ENCODE measurements at regions not wholly inside any gene's neighbourhood (a gene's known extent, or its start where the extent isn't known, plus 50 kb on each side); places are given as distances from the start of the nearest gene placed in this dataset.

- Histone ChIP-seq H3K4me3 (no peak overlapping the region), H3K27me3 (no peaks in the 10 kb centered on the region), H3K27ac (replicated peaks in 1 of 4) (peak overlapping the region; percentile 35 to 76 (median 70)), H3K9me3 (no peaks in the 10 kb centered on the region), H3K4me1 (peaks cover 0 to 54% (median 37%) of the 10 kb centered on the region in 4 donors), H3K36me3 (no peaks in the 10 kb centered on the region)
- DNase-seq (ENCODE audit: extremely low spot score) = no peak
- intact Hi-C loops (cut with DNase I) = loop anchor here (5.0 kb wide), 1 partner anchor 80 kb away; the partner anchor contains the start of gene FBXL7
- 30% methylated on average over 4 of the region's 4 CpGs for WGBS
- TF ChIP-seq POLR2AphosphoS5 (IDR thresholded peaks at IDR 0.05) (peak; percentile 12 to 64), EP300 (IDR thresholded peaks at IDR 0.05) (no peak)
Observed at GRCh38 chr5:15421921-15422412, 78.0 kb upstream of the FBXL7 start.

- no peak overlapping the region for H3K4me3 ChIP-seq
- no peaks in the 10 kb centered on the region for H3K36me3 ChIP-seq
- intact Hi-C loops (cut with DNase I) = loop anchor here (5.0 kb wide), 1 partner anchor 81 kb away; the partner anchor contains the start of gene FBXL7
- H3K4me1 ChIP-seq = peaks cover 0 to 49% (median 34%) of the 10 kb centered on the region in 4 donors
- WGBS = 73% methylated on average over 3 of the region's 3 CpGs
- TF ChIP-seq POLR2AphosphoS5 (IDR thresholded peaks at IDR 0.05) = no peak
- TF ChIP-seq POLR2A (IDR thresholded peaks at IDR 0.05; ENCODE audit: low read depth) = no peak
- TF ChIP-seq, protein P1, sequence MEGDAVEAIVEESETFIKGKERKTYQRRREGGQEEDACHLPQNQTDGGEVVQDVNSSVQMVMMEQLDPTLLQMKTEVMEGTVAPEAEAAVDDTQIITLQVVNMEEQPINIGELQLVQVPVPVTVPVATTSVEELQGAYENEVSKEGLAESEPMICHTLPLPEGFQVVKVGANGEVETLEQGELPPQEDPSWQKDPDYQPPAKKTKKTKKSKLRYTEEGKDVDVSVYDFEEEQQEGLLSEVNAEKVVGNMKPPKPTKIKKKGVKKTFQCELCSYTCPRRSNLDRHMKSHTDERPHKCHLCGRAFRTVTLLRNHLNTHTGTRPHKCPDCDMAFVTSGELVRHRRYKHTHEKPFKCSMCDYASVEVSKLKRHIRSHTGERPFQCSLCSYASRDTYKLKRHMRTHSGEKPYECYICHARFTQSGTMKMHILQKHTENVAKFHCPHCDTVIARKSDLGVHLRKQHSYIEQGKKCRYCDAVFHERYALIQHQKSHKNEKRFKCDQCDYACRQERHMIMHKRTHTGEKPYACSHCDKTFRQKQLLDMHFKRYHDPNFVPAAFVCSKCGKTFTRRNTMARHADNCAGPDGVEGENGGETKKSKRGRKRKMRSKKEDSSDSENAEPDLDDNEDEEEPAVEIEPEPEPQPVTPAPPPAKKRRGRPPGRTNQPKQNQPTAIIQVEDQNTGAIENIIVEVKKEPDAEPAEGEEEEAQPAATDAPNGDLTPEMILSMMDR (IDR thresholded peaks at IDR 0.05) = no peak
- TF ChIP-seq EP300 (IDR thresholded peaks at IDR 0.05) = no peak
- H3K9me3 ChIP-seq = no peaks in the 10 kb centered on the region
- DNase-seq (ENCODE audit: extremely low spot score) = no peak
- no peaks in the 10 kb centered on the region for H3K27me3 ChIP-seq
- peak overlapping the region; percentile 22 to 76 (median 70) for H3K27ac ChIP-seq (replicated peaks in 1 of 4)
Observed at GRCh38 chr5:15421381-15421780, 78.6 kb upstream of the FBXL7 start.

DNA sequence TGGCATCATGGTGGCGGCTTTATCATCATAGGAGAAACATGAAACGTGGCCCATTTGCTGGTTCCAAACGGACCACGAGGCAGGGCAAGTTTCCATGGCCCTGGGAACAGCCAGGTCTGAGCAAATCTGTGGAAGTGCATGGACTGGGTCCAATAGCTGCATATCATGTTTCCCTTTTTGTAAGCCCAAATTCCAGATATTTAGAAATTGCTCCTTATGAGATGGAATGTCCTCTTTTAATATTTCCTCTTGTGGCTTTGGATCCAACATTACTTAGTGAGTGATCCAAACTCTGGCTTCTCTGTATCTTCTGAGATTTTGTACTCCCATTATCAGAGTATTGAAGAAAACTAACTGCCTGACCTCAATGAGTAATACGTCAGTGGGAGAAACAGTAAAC is 79.8 kb upstream of the FBXL7 start:
- no peak for TF ChIP-seq EP300 (IDR thresholded peaks at IDR 0.05)
- TF ChIP-seq POLR2A (IDR thresholded peaks at IDR 0.05; ENCODE audit: low read depth) = no peak
- TF ChIP-seq POLR2AphosphoS5 (IDR thresholded peaks at IDR 0.05) = no peak
- TF ChIP-seq, protein P1 (IDR thresholded peaks at IDR 0.05) = no peak
- H3K4me3 ChIP-seq = no peak overlapping the region
- H3K27ac ChIP-seq (replicated peaks in 1 of 4) = peak overlapping the region in 2 of 4 donors; percentile 7 to 38
- no peak for DNase-seq (ENCODE audit: extremely low spot score)
- H3K4me1 ChIP-seq = peaks cover 0 to 38% (median 27%) of the 10 kb centered on the region in 4 donors
- 53% methylated on average over 5 of the region's 5 CpGs for WGBS
- intact Hi-C loops (cut with DNase I) = loop anchor here (5.0 kb wide), 1 partner anchor 82 kb away; the partner anchor contains the start of gene FBXL7
- H3K36me3 ChIP-seq = no peaks in the 10 kb centered on the region
- no peaks in the 10 kb centered on the region for H3K27me3 ChIP-seq
- no peaks in the 10 kb centered on the region for H3K9me3 ChIP-seq

DNA sequence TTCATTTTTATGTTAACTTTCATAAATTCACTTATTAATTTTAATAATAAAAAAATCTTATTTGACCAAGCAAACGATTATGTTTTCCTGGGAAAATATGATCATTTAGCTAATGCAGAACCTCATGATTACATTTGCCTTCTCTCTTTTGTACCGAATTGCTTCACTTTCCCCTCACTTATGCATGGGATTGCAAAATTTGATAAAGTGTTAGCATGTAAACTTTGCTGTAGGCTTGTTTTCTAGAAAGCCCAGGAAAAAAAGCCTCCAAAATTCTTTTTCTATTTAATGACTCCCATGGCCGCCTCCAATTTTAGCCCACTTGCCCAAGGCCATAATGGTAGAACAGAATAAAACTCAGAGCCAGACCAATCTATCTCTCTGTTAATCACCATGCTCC is 82.8 kb upstream of the FBXL7 start:
- 91% methylated on average over 3 of the region's 3 CpGs for WGBS
- TF ChIP-seq POLR2AphosphoS5 (IDR thresholded peaks at IDR 0.05) (no peak), POLR2A (IDR thresholded peaks at IDR 0.05; ENCODE audit: low read depth) (no peak), EP300 (IDR thresholded peaks at IDR 0.05) (no peak)
- TF ChIP-seq, protein P1 (IDR thresholded peaks at IDR 0.05) = no peak
- H3K36me3 ChIP-seq = no peaks in the 10 kb centered on the region
- H3K27ac ChIP-seq (replicated peaks in 1 of 4) = no peak overlapping the region
- DNase-seq (ENCODE audit: extremely low spot score) = no peak
- peaks cover 0 to 25% (median 16%) of the 10 kb centered on the region in 4 donors for H3K4me1 ChIP-seq
- no peak overlapping the region for H3K4me3 ChIP-seq
- no peaks in the 10 kb centered on the region for H3K9me3 ChIP-seq
- H3K27me3 ChIP-seq = no peaks in the 10 kb centered on the region
- intact Hi-C loops (cut with DNase I) = no loop called here

- H3K27ac ChIP-seq (replicated peaks in 1 of 4) = no peak overlapping the region
- no peaks in the 10 kb centered on the region for H3K36me3 ChIP-seq
- H3K9me3 ChIP-seq = peaks cover 0 to 17% (median 13%) of the 10 kb centered on the region in 4 donors
- no peak overlapping the region for H3K4me3 ChIP-seq
- no peak for TF ChIP-seq EP300 (IDR thresholded peaks at IDR 0.05)
- TF ChIP-seq, protein P1 (IDR thresholded peaks at IDR 0.05) = no peak
- DNase-seq (ENCODE audit: extremely low spot score) = no peak
- intact Hi-C loops (cut with DNase I) = no loop called here
- H3K4me1 ChIP-seq = no peaks in the 10 kb centered on the region
- 94% methylated on average over 1 of the region's 1 CpG for WGBS
- no peaks in the 10 kb centered on the region for H3K27me3 ChIP-seq
Observed at GRCh38 chr5:15406478-15406877, 93.5 kb upstream of the FBXL7 start.

Data from esophagus muscularis mucosa (tissue), 4 donors.